GM18511 (cell line): ENCODE measurements at regions not wholly inside any gene's neighbourhood (a gene's known extent, or its start where the extent isn't known, plus 50 kb on each side); places are given as distances from the start of the nearest gene placed in this dataset.
A peak's percentile ranks its signal among the peaks of the same experiment; 100 is the strongest.

Experiments
- ATAC-seq: cut with Tn5 transposase; IDR thresholded peaks from one replicate; pipeline ENCODE4 v1.9.1; 2021; ENCODE audit warnings: mild to moderate bottlenecking, moderate library complexity; ENCODE audit not compliant: unreplicated experiment

DNA sequence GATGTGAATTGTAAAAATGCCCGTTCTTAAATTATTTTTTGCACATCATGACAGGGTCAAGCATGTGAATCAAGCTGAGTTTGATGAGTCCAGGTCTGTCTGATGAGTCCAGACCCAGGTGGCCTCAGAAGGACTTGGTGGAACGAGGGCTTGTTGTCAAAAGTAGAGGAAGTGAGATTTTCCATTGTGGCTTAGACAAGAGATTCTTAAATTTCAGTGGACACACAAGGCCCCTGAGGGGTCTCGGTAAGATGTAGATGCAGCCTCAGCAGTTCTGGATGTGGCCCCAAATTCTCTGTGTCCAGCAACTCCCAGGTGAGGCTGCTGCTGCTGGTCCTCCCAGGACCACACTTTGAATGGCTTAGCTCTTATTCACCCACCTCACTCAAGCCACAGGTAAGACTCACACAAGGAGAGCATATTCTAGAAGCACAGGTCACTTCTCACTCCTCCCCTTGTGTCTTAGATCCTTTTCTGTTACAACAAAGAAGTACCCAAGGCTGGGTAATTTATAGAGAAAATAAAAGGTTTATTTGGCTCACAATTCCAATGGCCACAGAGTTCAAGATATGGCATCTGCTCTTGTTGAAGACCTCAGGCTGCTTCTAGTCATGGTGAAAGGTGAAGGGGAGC lies 98.8 kb downstream of the GGTLC2 start:
- no peak for ATAC-seq

DNA sequence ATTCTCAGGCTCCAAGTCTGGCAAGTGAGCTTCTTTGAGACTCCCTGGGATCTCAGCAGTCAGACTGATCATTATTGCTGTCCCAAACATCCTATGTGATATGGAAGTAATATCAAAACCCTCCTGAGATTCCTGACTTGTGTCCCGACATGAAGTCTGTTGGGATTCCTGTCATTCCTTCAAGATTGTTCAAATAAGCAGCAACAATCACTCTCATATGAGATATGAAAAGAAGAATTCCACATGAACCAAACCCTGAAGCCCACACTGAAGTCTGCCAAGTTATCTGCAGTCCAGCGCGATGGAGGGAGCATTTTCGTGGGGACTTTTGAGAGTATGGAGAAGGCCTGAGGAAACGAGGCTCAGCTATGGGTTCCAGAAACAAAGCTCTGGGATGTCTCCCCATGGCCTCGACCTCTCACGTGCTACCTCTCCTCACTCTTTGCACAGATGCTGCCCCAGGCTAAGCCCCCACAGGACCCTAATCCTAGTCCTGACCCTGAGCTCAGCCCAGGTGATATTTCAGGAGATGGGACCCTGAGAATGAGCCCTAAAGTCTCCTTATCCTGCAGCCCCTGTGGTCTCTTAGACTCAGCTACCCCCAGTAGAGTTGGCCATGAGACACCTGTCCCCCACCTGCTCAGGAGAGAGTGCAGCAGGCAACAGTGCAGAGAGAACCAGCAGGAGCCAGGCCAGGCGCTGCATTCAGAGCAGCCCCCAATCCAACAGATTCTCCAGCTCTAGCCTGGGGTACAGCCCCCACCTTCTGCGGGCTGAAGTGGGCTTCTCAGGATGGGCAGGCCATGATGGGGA lies 100.2 kb downstream of the GGTLC2 start:
- no peak for ATAC-seq

DNA sequence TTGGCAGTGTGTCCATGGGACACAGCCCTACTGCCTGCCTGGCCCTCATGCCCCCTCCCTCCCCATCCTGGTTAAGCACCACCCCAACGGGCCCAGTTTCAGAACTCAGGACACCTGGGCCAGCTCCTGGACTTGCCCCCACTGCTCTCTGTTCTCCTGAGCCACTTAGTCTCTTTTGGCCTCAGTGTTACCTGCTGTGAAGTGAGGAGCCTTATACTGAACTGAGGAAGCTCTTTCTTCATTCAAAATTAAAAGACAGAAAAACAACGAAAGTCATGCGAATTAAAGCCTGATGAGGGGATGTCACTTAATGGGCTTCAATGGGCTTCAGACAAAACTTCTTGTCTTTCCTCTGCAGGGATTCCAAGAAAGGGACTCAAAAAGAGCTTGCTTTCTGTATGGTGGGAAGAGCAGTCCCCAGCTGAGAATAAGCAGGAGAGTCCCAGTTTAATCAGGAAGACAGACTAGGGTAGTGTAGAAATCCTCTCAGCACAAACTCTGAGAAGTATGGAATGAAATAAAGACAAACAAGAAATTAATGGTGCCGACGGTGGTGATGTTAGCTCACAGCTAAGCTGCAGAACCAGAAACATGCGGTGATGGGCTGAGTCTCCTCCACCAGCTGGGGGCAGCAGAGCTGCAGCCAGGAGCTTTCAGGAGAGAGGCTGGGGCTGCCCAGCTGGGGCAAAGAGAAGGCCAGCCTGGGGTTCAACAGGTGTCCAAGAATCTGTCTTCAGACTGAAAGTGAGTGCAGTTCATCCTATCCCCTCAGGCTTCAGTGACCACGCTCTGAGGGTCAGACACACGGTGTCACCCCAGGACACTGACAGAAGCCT lies 101.0 kb downstream of the GGTLC2 start:
- ATAC-seq, result no peak

DNA sequence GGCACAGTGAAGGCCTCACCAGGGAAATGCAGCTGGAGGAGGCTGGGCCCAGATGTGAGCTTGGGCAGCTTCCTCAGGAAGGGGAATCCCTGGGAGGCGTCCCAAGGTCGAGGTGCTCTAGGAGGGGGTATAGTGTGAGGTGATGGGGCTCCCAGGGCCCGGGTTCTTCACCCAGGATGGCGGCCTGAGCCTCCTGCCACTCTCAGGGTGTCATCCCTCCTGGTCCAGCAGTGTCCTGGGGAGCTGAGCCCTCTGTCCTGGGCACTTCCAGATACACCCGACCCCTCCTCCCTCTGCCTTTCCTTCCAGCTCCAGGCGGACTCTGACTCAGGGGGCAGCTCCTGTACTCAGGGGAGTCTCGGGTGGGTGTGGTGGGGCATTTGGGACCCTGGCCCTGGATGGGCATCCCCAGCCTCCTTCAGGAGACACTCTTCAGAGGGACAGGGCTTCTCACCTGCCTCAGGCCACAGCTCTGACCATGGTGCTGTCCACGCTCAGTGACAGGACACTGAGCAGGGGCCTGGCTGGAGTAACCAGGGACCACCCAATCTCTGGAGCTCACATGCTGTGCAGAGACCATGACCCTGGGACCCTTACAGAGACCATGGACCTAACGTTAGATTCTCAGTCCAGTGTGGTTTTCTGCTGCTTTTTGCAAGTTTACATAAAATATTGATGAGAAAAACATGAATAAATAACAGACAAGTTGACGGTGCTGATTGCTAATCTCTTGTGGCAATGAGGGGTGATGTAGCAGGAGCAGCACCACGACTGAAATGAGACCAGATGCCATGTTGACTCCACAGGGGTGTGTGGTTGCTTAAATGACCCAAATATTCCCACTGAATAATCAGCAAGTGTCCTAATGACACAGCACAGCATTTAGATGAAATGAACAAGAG lies 101.9 kb downstream of the GGTLC2 start:
- ATAC-seq, result no peak

DNA sequence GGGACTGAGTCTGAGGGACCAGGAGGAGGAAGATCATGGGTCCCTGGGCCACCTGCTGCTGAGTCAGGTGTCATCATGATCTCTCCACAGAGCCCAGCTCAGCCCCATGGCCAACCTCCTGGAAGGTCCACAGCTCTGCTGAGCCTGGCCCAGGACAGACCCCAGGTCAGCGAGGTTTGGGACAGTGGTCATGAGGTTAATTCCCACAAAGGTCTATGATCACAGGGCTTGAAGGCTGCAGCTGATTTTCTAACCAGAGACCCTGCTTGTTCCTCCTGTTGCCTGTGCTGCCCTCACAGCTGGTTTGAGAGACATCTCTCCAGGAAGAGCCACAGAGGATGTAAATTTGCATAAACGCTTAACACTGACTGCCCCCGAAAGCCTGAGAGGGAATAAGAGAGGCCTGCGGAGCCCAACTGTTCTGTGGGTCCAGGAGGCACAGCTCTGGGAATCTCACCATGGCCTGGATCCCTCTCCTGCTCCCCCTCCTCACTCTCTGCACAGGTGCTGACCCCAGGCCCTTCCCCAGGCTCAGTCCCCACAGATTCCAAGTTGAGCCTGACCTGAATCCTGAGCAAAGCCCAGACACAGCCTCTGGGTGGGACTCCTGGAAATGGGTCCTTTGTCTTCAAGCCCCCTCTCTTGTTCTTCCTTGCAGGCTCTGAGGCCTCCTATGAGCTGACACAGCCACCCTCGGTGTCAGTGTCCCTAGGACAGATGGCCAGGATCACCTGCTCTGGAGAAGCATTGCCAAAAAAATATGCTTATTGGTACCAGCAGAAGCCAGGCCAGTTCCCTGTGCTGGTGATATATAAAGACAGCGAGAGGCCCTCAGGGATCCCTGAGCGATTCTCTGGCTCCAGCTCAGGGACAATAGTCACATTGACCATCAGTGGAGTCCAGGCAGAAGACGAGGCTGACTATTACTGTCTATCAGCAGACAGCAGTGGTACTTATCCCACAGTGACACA lies 102.8 kb downstream of the GGTLC2 start:
- ATAC-seq, result peak; percentile 73

DNA sequence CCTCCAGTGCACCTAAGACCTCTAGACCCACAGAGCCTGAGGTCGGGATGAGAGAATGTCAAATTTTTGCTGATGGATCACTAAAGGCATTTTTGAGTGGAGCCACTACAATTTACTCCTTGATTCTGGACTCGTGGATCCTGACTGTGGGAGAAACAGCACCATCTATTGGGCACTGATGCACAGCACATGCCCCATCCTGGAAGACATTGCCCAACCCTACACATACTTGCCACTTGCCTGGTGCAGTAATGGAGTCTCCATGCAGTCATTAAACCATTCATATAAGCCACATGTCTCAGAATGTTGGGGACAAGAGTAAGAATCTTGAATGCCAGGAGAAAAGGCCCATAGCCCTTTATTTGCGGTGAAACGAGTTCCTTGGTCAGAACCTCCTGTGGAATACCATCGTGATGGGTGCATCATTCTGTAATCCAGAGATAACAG lies 103.9 kb downstream of the GGTLC2 start:
- no peak for ATAC-seq

DNA sequence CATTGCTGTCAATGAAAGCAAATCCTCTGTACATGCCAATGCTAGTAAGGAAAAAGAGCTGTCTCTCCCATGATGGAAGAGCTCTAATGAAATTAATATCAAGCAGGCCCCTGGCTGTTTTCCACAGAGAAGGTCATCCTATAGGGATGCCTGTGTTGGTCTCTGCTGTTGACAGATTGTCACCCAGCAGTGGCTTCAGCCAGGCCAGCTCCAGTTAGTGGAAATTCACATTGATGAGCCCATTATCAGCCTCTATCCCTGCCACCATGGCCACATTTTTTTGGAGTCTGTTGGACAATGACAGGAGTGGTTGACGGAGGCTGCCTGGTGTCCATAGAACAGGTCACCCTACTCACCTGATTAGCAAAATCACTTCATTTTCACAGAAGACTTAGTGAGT lies 104.3 kb downstream of the GGTLC2 start:
- no peak for ATAC-seq

DNA sequence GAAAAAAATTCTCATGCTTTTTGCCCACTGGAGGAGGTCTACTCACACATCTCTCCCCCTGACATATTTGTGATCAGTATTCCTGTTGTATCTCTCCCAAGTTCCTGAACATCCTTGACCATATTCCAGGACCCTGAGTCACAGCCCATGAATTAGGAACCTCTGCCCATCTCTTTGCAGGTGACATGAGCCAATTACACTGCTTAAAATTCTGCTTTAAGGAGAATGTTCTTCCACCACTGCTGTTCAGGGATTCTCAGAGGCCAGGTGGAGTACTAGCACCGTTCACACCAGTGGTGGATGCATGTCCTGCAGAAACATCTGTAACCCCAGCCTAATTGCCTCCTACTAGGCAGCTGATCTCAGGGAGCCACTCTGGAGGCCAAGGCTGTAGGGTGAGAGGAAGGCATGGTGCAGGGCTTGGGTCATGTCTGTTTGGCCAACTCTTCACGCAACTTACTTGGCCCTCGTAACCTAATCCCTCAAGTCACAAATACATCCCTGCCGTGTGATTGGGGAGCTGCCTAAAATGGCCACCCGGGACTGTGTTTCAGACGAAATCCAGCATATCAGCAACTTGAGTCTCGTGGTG lies 104.8 kb downstream of the GGTLC2 start:
- ATAC-seq, result no peak

DNA sequence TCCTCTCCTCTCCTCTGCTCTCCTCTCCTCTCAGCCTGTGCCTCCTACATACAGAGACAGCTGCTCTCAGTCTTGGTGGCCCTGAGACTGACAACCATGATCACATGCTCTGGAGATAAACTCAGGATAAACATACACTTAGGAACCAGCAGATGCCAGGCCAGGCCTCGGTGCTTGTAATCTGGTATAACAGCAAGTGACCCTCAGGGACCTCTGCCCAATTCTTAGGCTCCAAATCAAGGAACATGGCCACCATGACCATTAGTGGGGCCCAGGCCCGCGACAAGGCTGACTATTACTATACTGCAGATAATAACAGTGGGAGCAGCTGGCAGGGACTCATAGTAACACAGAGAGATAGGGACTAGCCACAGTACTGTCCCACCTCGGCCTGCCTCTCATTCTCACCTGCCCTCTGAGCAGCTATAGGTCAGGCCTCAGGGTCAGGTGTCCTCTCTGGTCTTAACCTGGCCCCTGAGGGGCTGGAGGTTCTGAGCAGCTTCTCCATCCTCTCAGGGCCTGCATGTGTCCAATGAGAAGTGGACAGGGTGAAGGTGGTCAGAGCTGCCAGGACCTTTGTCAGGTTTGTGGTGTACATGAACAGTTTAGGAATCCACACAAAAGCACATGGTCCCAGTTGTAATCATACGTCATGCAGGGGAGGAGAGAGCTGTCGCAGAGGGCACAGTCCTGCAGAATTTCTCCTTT lies 106.1 kb downstream of the GGTLC2 start:
- ATAC-seq, result no peak

DNA sequence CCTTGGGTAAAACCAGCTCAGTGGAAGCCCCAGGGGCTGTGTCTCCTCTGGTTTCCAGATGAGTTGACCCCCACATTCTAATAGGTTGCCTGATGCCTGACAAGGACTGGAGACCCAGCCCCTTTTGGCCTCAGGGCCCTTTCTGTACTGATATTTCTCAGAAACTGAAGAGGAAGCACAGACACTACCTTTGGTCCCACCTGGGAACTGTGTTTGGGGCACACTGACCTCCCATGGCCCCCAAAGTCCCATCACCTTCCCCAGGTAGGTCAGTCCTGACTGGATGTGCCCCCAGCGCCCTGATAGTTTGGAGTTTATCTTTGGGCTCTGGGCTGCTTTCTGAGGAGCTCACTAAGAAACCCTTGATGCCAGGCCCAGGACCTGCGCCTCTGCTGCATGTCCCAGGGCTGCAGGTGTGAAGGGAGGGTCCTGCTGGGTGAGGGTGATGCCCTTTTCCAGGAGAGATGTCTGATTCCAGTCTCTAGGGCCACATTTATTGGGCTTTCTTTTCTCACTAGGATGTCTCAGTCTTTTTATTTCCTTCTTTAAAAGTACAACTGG lies 106.7 kb downstream of the GGTLC2 start:
- no peak for ATAC-seq

DNA sequence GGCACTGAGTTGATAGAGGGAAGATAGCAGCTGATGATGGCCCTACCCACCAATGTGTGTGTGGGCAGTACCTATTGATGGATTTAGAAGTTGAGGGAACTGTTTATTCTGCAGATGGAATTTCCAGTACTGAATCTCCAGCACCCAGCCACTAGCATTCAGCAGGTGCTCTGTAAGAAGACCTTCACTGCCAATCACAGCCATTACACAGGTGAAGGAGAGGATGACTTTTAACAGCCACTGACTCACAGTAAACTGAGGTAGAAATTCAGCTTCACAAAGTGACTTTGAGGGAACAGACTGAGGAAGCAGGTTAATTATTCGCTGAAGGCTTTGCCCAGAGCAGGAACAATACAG lies 107.8 kb downstream of the GGTLC2 start:
- no peak for ATAC-seq

DNA sequence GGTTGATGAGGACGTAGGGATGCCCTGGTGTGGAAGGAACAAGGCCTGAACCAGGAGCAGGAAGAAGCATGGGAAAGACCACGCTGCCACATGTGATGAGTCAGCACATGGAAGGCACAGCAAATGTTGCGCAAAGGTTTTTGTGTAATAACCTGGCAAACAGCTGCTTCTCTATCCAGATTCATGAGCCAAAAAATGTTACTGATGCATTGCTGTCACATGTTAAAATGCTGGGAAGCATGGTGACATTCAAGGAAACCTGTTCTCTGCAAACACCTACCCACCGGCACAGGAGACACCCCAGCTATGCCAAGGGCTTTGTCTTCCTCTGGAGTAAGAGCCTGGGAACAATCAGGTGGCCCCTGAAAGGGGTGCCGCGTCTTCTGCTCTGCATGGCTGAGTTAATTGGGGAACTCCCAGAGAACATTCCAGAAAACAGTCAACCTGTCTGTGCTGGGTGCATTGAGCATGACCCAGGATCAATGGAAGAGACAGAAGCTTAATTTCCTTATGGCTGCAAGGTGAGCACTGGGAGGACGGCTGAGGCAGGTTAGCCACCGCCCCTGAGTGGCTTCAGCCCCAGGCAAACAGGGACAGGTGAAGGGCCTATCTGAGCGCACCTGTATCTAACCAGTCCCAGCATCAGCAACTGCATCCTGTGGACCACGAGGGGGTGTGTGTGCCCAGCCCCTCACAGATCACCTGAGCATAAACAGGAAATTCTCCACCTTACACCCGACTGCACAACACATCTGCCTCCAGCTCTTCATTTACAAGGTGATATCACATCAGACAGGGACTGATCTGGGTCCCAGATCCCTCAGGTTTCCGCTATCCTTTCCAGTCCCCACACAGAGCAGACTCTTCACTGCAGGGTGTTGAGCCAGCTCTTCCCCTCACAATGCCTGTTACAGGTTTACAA lies 108.4 kb downstream of the GGTLC2 start:
- no peak for ATAC-seq

DNA sequence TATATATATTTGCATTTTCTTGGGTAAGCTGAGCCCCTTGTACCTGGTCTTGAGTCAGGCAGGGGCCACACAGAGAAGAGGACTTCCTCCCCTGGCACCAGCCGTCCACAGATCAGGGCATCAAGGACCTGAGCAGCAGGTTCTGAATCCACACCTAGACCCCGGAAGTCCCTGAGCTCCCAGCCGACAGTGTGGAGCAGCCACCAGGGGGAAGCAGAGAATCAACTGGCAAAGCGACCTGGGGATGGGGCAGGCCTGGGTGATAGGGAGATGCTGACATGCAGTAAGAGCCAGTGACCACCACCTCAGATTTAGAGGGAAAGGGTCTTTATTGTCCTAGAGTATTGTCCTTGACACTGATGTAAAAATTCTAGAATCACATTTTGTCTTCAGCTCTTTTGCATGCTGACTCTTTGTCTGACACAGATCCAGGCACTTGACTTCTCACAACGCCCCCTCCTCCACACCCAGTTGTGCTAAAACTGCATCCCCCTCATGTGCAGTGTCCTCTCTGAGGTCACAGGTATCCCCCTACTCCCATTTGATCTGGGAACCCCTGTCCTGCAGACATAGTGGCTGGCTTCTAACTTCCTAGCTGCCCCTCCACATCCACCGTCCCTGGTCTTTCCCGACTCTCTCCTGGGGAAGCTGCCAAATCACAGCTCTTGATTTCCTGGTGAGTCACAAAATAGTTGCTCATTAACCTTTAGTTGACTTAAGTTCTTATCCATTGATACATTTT lies 109.3 kb downstream of the GGTLC2 start:
- no peak for ATAC-seq

DNA sequence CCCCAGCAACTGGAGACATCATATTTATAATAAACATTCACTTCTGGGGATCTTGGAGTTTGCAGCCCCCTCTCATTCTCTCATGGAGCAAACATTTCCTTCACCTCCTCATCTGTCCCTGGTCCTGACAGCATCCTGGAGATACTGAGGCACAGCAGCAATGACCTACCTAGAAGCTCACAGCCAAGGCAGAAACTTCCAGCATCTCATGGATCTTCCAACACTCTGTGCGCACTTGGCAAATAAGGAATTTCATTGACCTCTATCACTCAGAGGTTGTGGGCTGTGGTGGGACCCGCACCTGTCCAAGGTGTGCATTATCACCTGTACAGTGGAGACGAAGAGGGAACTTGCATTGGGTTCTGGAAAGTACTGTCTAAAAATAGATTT lies 109.8 kb downstream of the GGTLC2 start:
- no peak for ATAC-seq

DNA sequence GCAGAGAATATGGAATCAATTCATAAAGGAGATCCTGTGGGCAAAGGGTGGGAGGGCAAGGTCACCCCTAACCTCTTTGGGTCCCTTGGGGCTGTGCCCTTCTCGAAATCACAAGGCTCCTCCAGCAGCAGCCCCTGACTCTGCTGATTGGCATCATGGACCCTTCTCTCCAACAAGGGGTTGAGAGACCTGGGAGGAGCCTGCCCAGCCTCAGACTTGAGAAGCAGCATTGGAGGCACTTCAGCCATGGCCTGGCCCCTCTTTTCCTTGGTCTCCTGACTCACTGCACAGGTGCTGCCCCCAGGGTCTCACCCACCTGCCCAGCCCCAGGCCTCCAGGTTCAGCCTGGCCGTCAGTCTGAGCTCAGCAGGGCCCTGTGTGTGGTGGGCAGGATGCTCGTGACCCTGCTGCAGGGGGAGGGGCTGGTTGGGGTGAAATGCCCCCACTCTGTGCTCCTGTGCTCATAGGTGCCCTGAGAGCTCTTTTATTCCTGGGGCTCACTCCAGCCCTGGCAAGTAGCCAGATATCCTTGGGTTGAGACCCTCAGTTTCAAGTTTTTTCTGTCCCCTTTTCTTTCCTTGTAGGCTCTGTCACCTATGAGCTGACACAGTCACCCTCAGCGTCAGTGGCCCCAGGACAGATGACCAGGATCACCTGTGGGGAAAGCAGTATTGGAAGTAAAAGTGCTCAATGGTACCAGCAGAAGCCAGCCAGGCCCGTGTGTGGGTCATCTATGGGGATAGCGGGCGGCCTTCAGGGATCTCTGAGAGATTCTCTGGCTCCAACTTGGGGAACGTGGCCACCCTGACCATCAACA lies 110.8 kb downstream of the GGTLC2 start:
- ATAC-seq, result no peak

DNA sequence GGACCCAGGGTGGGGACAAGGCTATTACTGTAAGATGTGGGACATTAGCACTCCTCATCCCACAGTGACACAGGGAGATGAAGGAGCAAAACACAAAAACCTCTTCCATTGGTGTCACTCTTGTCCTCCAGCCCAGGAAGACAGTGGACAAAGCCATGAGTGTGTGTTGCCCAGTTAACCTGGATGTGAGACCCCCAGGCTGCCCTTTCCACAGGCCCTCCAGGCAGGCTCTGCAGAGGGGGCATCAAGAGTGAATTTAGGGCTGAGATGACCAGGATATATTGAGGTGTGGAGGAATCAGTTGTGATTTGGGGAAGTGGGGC lies 111.3 kb downstream of the GGTLC2 start:
- ATAC-seq, result no peak
